ENCODE measurements at regions not wholly inside any gene's neighbourhood (a gene's known extent, or its start where the extent isn't known, plus 50 kb on each side); places are given as distances from the start of the nearest gene placed in this dataset.
A peak's percentile ranks its signal among the peaks of the same experiment; 100 is the strongest.

DNA sequence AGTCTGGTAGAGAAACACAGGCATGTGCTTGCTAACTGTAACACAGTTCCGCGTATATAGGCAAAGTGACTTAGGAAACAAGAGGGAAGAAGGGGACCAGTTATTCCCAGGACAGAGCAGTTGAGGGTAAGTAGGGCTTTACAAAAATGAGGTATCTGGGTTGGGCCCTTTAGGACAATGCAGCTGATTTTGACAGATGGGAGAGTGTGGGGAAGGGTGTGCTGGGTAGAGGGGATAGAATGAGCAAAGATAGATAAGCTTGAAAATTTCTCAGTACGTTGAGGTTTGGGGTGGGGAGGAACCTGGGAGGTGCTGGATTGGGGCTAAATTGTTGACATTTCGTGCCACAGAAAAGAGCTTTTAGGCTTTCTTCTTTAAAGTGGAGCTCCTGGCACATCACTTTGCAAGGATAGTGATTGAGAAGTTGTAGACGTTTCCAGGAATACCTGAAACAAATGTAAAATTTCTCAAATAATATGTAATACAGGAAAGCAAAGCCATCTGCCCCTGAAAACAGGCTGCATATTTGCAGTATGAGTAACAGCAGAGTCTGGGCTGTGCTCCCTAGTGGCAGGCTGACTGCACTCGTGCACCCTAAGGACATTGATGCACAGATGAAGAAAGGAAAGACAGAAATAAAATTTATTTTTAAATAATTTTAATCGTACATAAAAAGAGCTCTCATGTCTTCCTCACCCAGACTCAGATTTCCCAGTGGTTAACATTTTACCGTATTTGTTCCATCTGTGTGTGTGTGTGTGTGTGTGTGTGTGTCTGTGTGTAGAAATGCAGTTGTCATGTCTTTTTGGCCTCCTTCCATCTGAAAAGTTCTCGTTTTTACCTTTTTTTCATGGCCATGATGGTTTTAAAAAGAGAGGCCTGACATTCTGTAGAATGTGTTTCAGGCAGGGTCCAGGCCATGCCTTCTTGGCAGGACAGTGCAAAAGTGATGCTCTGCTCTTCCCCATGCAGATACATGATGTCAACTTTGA is 144.9 kb upstream of the DMRT1 start:
- no peaks in the 10 kb centered on the region for H3K9me3 ChIP-seq (ENCODE audit: low read length)
- TF ChIP-seq, protein P1, sequence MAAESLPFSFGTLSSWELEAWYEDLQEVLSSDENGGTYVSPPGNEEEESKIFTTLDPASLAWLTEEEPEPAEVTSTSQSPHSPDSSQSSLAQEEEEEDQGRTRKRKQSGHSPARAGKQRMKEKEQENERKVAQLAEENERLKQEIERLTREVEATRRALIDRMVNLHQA (CRISPR knock-in tag; IDR thresholded peaks at IDR 0.05): no peak
- TF ChIP-seq HNRNPL (IDR thresholded peaks at IDR 0.05; ENCODE audit: low read depth, low read length): no peak
- TF ChIP-seq ZBTB38 (CRISPR knock-in tag; IDR thresholded peaks at IDR 0.05): peak; percentile 1; the same call in 1 of the 2 replicates
- TF ChIP-seq ZNF263 (CRISPR knock-in tag; IDR thresholded peaks at IDR 0.05): peak; percentile 85
- TF ChIP-seq, protein P2, sequence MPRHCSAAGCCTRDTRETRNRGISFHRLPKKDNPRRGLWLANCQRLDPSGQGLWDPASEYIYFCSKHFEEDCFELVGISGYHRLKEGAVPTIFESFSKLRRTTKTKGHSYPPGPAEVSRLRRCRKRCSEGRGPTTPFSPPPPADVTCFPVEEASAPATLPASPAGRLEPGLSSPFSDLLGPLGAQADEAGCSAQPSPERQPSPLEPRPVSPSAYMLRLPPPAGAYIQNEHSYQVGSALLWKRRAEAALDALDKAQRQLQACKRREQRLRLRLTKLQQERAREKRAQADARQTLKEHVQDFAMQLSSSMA (CRISPR knock-in tag; IDR thresholded peaks at IDR 0.05): no peak
- peak; percentile 90 for TF ChIP-seq FOSL2 (CRISPR knock-in tag; IDR thresholded peaks at IDR 0.05)
- TF ChIP-seq, protein P3, sequence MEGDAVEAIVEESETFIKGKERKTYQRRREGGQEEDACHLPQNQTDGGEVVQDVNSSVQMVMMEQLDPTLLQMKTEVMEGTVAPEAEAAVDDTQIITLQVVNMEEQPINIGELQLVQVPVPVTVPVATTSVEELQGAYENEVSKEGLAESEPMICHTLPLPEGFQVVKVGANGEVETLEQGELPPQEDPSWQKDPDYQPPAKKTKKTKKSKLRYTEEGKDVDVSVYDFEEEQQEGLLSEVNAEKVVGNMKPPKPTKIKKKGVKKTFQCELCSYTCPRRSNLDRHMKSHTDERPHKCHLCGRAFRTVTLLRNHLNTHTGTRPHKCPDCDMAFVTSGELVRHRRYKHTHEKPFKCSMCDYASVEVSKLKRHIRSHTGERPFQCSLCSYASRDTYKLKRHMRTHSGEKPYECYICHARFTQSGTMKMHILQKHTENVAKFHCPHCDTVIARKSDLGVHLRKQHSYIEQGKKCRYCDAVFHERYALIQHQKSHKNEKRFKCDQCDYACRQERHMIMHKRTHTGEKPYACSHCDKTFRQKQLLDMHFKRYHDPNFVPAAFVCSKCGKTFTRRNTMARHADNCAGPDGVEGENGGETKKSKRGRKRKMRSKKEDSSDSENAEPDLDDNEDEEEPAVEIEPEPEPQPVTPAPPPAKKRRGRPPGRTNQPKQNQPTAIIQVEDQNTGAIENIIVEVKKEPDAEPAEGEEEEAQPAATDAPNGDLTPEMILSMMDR (CRISPR knock-in tag; IDR thresholded peaks at IDR 0.05): peak; percentile 12; the same call in 1 of the 2 replicates
- no peak for TF ChIP-seq SMARCC2 (IDR thresholded peaks at IDR 0.05)
- TF ChIP-seq ETV5 (CRISPR knock-in tag; IDR thresholded peaks at IDR 0.05; ENCODE audit: borderline replicate concordance): peak; percentile 18; the same call in 1 of the 2 replicates
- 0 out of 2 replicates have a peak, but pooled peaks have one; percentile 4 for TF ChIP-seq MED1 (CRISPR knock-in tag; IDR thresholded peaks at IDR 0.05)
- TF ChIP-seq, protein P4, sequence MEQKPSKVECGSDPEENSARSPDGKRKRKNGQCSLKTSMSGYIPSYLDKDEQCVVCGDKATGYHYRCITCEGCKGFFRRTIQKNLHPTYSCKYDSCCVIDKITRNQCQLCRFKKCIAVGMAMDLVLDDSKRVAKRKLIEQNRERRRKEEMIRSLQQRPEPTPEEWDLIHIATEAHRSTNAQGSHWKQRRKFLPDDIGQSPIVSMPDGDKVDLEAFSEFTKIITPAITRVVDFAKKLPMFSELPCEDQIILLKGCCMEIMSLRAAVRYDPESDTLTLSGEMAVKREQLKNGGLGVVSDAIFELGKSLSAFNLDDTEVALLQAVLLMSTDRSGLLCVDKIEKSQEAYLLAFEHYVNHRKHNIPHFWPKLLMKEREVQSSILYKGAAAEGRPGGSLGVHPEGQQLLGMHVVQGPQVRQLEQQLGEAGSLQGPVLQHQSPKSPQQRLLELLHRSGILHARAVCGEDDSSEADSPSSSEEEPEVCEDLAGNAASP (CRISPR knock-in tag; IDR thresholded peaks at IDR 0.05; ENCODE audit: borderline replicate concordance): no peak
- TF ChIP-seq ZNF883 (CRISPR knock-in tag; IDR thresholded peaks at IDR 0.05; ENCODE audit: not compliant biosample characterization): no peak
- 0 out of 3 replicates have a peak, but pooled peaks have one; percentile 20 for TF ChIP-seq MXI1 (IDR thresholded peaks at IDR 0.05; ENCODE audit: borderline replicate concordance, low read depth, low read length)
- TF ChIP-seq ZNF616 (CRISPR knock-in tag; IDR thresholded peaks at IDR 0.05; ENCODE audit: low read depth): no peak
- TF ChIP-seq RBFOX2 (IDR thresholded peaks at IDR 0.05; ENCODE audit: low read depth, low read length): 0 out of 2 replicates have a peak, but pooled peaks have one; percentile 31
- TF ChIP-seq KLF11 (CRISPR knock-in tag; IDR thresholded peaks at IDR 0.05): no peak
- no peak for TF ChIP-seq TGIF2 (CRISPR knock-in tag; IDR thresholded peaks at IDR 0.05)
- peak; percentile 19; the same call in 1 of the 2 replicates for TF ChIP-seq FOSL1 (CRISPR knock-in tag; IDR thresholded peaks at IDR 0.05; ENCODE audit: borderline replicate concordance)
- TF ChIP-seq SMC3 (IDR thresholded peaks at IDR 0.05; ENCODE audit: low read length): peak; percentile 12; the same call in 1 of the 2 replicates

More for the DNA sequence above, 144.9 kb upstream of the DMRT1 start:
- CTCF ChIA-PET (ENCODE audit: low intra/inter-chr PET ratio, low total read pairs): interaction anchor here (2.3 kb wide), 1 partner anchor 83 kb away, joined by 11 read pairs; no protein-coding TSS in a partner anchor
- DNase-seq (ENCODE audit: low spot score) (peak; percentile 44), ATAC-seq (peak; percentile 76), FAIRE-seq (no peak)
- WGBS (ENCODE audit: low lambda C conversion rate): 57% methylated on average over 9 of the region's 9 CpGs
- Histone ChIP-seq H3K27ac (ENCODE audit: extremely low read length, insufficient read depth, low read length) (peak overlapping the region; percentile 22), H3K4me2 (ENCODE audit: low read depth, low read length) (peak overlapping the region; percentile 35; the same call in 1 of the 2 replicates), H3K27me3 (ENCODE audit: control insufficient read depth in 1 of 2, insufficient read depth in 2 of 2, low read length in 2 of 2) (no peaks in the 10 kb centered on the region), H4K20me1 (ENCODE audit: insufficient read depth, low read length) (peaks cover 28% of the 10 kb centered on the region; the same call in 1 of the 2 replicates), H3K79me2 (ENCODE audit: insufficient read depth, low read length) (peaks cover 98% of the 10 kb centered on the region), H3K4me1 (ENCODE audit: insufficient read depth, low read length) (peaks cover 99% of the 10 kb centered on the region), H3K36me3 (replicated peaks in 1 of 2; ENCODE audit: control insufficient read depth in 1 of 2, insufficient read depth in 2 of 2, low read length in 2 of 2) (peaks cover 3 to 32% of the 10 kb centered on the region in 2 experiments; a peak in 4 of 5 replicates), H2AFZ (ENCODE audit: low read length) (no peak overlapping the region), H3K9ac (ENCODE audit: insufficient read depth, low read depth, low read length) (no peak overlapping the region), H3K4me3 (replicated peaks in 1 of 3; ENCODE audit: insufficient read depth in 1 of 3, low read depth in 2 of 3, low read length in 3 of 3) (no peak overlapping the region)
- intact Hi-C loops (cut with micrococcal nuclease; ENCODE audit: unreplicated experiment) (no loop called here), in situ Hi-C loops (cut with HindIII; ENCODE audit: extremely low pct_ligation_motif_present, low pct_unique_long_range_greater_than_20kb) (no loop called here)
- BruUV-seq (replicated peaks): no TSS peak
- POLR2A ChIA-PET: interaction anchor here (1.4 to 5.5 kb wide), 4 partner anchors 9 to 13 kb away, joined by 3 to 35 read pairs (median 13); no protein-coding TSS in a partner anchor

Data from HepG2 (cell line).